ENCODE measurements at regions not wholly inside any gene's neighbourhood (a gene's known extent, or its start where the extent isn't known, plus 50 kb on each side); places are given as distances from the start of the nearest gene placed in this dataset.

DNA sequence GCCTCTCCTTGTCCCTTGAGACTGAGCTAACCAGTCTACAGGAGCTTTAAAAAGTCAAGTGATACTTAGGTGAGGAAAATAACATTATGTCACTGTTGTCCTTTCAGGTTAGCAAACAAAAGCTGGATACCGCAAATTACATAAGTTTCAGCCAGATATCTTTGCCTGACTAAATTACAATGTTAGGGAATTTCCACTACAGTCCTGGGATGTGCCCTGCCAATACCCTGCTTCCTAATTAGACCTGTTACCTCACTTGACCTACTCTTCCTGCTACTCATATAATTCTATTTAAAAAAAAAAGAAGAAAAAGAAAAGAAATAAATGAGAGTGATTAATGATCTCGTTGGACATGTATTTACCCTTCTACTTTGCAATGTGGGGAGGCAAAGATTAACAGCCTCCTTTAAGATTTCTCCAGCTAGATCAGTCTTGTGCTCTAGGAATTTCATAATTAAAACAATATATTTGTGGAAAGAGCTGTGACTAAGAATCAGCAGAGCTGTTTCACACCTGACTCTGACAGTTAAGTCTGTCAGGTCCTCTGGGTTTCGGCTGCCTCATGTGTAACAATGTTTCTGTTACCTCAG lies 318.9 kb downstream of the HDGFL1 start:
- no peak for DNase-seq

DNA sequence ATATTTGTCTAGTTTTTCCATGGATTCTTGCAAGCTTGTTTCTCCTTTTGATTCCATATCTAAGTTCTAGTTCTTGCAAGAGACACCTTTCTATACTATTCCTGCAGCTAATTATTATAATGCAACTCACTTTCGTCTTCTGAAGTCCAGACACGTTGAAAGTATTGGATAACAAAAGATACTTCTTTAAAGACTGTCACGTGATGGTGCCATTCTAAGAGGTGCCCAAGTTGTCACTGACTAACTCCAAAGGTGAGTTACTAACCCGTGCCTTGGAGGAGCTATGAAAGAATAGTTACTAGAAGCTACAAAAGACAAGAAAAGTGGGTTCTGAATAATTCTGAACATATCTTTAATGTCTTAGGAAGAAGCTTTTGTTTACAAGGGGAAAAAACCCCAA lies 322.6 kb downstream of the HDGFL1 start:
- DNase-seq, result no peak

DNA sequence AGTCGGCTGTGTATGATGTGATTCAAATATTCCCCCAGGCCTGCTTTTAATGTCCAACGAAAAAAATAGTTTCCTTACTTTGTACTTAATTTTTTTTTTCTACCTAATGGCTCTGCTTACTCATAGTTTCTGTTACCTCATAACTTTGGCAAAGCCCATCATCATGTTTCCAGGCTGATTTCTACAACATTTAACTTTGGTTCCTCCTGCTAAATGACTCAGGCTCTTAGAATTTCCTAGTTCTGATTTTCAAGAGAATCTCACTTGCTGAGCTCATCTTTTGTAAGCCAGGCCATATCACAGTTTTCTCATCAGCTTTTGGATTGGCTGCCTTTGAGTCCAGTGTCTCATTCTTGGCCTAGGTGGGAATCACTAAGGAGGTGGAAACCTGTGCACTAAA lies 323.1 kb downstream of the HDGFL1 start:
- DNase-seq, result no peak

DNA sequence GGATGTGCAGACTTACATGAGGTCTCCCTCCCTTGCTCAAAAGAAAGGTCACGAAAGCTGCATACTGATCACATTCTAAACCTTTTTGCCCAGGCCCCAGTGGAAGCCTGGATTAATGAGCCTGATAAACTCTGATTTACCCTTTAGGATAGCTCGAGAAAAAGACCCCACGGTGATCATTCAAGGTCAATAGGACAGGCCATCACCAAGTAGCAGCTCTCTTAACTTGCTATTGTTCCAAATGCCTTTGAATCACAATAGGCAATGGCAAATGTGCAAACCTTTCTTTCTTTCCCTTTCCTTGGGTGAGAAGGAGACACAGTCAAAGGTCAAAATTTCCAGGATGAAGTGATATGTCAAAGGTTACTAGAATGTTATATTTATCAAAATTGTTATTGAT lies 327.3 kb downstream of the HDGFL1 start:
- no peak for DNase-seq

DNA sequence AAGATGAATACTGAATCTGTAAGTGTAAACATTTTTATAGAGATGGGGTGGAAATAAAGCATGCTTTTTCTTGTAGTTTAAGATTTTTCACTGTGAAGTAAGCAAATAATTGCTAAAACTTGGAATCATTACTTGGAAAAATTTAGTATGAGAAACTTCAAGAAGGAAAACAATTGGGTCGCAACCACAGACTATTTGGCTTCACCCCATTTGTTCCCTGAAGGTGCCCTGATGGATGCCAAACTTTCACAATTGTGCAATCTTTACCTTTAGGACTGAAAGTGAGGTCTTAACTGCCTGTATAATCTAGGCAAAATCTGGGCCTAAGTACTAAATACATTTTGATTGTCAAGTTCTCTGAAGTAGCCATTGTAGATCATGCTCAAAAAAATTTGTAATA lies 330.1 kb downstream of the HDGFL1 start:
- DNase-seq, result no peak

DNA sequence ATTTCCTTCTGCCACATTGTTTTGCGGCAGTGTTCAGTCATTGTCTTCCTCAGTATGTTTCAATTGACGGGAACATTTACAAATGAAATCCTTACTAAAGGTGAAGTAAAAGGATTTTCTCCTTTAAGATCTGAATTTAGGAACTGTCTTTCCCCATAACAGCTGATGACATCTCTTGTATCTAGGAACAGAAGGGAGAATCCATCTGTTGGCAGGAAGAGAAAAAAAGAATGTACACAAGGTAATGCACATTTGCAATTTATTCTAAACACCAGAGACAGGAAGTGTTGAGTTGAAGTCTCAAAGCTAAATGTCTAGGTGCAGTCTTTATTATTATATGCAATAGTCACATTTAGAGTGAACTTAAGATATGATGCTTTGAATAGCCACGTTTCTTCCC lies 334.5 kb downstream of the HDGFL1 start:
- DNase-seq, result no peak

DNA sequence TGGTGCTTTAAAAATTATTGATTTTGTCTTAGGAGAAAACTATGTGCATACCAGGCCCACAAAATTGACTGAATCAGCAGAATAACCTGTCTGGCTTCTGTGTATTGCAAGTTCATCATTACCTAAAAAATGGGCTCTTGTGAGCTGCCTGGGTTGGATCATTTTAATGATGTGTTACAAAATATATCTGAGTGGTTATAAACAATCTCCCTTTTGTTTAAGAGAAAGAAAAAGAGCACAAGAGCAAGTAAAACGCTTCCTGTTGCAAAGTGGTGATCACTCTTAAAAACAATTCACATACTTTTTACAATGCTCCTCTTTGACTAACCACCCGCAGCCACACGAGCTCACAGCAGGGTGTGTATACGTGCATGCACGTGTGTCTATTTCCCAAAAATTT lies 335.1 kb downstream of the HDGFL1 start:
- no peak for DNase-seq

DNA sequence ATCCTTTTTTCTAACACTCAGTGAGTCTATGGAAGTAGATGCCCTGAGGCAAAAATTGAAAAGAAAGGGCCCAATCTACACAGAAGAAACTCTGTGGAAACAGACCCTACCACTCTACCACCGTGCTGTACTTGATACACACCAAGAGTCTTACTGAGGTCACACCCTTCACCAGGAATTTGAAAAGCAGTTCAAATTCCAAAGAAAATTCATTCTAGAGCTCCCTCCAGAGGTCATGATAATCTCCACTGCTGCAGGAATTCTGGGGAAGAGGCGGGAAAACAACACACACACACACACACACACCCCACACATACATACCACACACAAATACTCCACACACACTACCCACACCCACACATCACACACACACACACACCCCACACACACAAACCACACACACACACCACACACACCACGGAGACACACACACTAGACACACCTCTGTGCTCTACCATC lies 336.8 kb downstream of the HDGFL1 start:
- no peak for DNase-seq

DNA sequence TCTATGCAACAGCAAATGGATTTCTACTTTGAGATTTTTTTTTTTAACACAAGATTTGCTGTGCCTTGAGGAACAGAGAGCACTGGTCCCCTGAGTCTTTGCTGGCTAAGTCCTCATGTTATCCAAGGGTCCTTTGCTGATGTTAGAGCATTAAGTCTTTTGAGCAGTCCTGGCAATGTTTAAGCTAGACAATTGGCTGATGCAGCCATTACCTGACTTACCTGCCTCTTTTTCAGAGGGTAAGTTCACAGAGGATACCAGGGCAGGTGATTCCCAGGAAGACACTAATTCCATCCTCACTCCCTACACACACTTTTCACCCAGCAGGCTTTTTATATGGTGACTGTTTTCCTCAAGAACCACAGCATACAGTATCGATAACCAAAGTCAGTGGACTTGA lies 337.7 kb downstream of the HDGFL1 start:
- no peak for DNase-seq

DNA sequence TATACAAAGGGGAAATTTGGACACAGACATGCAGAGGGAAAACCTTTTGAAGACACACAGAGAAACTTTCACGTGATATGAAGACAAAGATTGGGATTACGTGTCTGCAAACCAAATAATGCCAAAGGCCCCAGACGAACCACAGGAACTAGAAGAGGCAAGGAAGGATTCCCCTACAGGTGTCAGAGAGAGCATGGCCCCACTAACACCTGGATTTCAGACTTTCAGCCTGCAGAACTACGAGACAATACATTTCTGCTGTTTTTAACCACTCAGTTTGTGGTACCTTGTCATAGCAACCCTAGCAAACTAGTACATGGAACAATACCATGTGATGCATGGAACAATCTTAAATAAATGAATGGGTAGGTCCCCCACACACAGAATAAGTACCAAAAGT lies 341.0 kb downstream of the HDGFL1 start:
- DNase-seq, result no peak

DNA sequence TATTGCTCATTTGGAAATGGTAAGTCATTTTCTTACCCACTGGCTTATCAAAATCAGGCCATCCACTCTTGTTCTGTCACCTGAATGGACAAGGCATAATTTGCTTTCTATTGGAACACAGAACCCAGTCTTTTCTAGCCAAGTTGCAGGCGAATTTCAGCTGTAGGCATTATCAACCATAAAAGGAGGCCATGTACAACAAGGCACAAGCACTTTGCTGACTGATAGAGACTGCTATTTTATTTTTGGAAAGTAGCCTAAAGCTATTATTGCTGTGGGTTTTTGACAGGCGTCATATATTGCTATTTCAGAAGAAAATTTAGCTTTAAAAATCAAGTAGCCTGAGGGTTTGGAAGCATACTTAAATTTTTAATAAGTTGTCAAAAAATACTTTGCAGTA lies 344.2 kb downstream of the HDGFL1 start:
- no peak for DNase-seq

DNA sequence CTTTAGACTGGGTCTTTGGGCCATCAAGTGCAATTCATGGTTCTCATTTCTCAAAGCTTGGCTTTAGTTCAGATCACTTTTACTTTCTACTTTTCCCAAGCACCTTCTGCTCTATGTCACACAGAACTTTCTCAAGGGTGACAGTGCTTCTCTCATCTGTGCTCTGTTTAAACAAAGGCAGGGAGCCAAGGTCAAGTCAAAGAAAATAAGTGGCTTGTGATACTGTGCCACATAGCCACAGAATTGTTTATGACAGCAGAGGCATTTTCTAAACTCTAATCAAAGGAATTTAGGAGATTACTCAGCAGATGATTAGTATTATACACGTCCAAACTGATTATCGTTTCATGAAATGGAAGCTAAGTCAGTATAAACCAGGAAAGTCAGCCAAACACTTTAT lies 348.0 kb downstream of the HDGFL1 start:
- DNase-seq, result no peak

DNA sequence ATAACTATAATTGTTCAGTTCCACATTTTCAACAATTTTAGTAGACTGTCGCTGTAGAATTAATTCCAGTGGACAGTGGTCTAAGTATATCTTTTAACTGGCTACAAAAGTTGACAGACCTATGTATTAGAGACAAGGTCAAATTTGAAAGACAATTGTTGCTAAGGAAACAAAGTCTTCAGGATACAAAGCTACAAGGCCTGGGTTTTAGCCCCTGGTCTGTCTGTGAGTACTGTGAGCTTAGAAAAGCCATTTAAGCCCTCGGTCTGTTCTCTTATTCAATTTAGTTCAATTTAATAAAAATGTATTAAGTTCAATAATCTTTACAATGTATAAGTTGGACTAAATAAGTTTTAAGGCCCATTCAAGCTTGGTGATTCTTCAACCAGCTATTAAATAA lies 352.5 kb downstream of the HDGFL1 start:
- DNase-seq, result no peak

DNA sequence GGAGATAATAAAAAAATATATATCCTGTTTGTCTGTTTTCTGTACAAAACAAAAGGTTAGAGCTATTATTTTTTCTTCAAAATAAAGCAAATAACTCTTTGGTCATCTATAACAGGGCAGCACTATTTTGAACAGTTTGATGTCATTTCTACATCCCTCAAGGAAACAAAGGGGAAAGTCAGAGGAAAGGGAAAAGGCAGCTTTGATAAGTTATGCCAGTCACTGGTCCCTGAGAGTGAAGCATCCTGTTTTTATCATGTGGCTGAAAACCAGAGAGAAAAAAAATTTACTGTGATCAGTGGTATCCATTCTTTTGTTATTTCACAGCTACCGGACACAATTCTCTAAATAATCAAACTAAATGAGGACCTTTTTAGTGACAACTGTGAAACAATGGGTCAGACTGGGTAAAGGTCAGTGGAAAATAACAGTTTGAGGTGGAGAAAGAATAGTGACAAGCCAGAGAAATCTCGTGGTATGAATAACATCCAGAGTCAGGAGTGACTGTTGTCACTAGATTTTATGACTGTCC lies 356.0 kb downstream of the HDGFL1 start:
- DNase-seq, result no peak

DNA sequence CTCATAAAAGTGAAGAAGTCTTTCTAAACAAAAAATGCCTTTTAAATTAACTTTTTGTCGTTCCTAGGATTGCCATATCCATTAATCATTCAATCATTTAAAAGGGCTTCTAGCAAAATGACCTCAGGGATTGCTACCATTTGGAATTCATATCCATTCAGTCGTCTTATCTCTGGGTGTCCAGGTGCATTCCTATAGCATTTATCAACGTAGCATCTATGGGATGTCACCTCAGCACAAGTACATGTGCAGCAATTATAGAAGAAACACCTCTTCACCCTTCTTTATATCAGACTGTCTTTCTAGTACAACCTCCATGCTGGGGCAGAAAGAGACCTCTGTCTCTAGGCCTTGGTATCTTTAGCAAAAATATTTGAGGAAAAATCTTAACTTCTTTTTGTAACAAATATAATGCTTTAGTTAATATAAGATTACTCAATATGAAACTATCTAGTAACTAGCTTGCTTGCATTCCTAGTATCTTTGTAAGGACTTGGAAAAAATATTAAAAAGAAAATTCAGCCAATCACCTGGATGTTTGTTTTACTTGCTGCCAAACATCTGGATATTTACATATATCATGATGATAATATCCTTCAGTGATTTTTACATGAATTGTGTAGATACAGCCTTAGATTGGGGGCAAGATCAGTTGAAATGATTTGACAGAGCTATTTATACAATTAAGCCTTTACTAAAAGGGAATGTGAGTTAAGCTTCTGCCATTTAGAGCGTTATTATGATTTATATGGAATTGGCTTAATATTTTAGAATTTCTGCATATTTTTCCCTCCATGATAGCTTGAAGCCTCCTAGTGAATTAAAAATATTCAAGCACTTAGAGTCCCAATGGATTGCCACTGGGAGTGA lies 356.8 kb downstream of the HDGFL1 start:
- no peak for DNase-seq

DNA sequence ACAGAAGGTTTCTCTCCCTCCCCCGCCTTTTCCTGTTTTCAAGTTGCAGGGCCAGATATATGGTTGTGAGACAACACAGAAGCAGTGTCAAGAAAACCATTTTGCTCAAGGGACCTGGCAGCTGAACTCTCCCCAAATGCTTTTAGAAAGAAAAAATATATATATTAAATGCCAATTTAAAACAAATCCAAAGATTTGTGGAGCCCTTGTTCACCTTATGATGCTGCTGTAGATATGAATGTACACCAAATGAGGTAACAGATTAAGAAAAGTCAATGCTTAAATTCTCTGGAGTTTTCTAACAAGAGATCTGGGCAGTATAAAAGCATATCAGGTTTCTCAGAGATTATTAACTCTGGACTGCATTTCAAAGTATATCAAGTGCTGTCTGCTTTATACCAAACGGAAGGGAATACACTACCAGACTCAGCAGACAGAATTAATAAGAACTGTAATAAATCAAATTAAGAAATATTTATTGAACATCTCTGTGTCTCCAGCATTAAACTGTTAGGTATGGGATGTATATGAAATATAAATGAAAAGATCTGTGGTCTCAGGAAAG lies 357.5 kb downstream of the HDGFL1 start:
- DNase-seq, result no peak

DNA sequence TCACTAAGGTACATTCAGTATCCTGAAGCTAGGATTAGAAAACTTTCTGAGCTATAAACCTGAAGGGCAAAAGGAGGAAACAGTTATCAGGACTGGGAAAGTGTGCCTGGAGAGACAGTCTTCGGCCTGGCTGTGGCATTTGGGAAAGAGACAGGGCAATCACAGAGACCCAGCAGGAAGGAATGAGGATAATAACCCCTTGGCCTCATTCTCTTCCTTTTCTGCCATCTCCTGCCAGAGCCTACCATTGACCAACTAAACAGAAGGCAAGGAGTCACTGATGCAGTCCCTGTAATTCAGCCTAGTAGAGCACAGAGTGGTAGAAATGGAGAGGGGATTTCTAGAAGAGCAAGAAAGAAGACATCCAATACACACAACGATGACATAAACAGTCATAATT lies 359.4 kb downstream of the HDGFL1 start:
- no peak for DNase-seq

DNA sequence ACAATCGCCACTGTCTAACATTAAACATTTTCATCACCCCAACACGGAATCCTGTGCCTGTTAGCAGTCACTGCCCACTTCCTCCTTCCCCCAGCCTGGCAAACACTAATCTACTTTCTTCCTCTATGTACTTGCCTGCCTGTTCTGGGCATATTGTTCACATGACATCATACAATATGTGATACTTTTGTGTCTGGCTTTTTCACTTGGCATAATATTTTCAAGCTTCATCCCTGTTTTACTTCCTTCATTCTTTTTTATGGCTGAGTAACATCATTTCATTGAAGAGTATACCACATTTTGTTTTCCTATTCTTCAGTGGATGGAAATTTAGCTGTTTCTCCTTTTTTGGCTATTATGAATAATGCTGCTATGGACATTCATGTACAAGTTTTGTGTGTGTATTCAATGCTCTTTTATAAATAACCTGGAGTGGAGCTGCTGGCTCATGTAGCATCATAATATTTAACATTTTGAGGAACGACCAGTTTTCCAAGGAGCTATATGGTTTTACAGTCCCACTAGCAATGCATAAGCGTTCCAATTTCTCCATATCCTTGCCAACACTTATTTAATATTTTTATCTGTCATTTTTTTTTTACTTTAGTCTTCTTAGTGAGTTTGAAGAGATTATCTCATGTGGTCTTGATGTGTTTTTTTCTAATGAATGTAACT lies 360.1 kb downstream of the HDGFL1 start:
- DNase-seq, result no peak

DNA sequence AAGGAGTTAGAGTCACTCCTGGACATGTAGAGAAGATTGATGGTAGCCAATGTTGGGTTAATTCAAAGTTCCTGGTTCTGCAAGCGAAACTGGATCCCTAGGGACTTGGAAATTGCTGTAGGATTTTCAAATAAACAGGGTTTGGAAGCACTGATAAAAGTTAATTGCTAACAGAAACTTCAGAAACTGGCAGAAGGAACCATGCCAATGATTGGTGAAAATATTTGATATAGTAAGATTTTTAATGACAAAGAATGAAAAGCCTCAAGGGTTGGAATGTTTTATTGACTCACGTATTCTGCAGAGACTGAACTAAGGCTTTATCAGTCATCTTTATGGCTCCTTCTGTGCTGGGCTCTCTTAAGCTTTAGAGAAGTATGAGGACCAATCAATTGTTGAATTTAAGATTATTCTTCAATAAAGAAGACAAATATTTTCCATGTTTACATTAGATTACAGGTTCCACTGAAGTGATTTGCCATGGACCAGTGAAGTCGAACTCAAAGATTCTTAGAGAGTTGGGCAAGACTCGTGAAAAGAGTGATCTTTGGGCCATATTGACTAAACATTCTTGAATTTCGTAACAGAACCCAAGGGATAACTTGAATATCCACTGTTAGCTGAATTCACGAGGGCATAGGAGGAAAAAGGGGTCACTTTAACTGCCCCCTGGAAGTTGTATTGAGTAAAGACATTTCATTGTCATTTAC lies 371.4 kb downstream of the HDGFL1 start:
- DNase-seq, result no peak

DNA sequence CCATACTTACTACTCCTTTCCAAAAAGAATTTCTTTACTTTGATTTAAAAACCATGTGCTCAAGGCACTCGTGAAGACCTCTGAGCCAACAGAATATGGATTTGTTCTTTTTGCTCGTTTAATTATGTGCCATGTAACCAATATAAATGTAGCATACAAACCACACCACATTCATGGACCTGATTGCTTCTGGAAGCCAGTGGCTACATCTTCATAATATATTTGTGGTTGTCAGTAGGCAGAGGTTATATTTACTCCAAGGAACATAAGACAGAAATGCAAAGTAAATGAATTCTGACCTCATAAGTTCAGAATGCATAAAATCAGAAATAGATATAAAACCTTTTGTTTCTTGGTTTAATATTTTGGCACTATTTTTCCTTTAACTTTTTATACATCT lies 373.0 kb downstream of the HDGFL1 start:
- DNase-seq, result no peak

DNA sequence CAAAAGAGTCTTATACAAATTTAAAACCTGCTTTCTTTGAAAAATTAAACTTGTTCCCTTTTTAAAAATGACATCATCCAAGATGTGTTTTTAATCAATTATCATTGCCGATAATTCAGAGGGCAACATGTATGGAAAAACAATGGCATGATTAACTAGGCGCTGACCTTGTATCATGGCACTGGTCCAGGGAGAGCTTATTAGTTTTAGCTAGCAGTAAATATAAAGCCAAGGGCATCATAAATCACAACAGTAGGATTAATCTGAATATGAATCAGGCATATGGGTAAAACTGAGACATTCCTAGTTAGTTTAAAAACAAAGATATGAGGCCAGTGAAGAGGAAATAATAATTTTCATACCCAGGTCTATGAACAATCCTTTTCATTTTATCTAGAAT lies 374.0 kb downstream of the HDGFL1 start:
- DNase-seq, result no peak

DNA sequence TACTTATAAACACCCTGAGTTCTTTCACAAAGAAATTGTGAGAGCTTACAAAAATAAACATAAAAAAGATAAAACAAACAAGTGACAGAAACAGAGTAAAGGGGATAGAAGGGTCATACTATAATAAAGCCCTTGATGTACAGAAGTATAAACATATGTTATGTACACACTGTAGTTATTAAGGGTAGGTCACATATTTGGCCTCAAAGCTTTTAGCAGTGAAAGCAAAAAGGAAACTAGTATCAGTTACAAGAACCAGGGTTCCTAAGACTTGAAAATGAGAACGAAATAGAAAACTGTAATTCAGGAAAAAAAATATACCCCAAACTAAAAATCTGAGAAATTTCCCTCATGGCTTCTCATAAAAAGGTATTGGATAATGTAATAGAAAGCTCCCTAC lies 380.6 kb downstream of the HDGFL1 start:
- DNase-seq, result no peak

DNA sequence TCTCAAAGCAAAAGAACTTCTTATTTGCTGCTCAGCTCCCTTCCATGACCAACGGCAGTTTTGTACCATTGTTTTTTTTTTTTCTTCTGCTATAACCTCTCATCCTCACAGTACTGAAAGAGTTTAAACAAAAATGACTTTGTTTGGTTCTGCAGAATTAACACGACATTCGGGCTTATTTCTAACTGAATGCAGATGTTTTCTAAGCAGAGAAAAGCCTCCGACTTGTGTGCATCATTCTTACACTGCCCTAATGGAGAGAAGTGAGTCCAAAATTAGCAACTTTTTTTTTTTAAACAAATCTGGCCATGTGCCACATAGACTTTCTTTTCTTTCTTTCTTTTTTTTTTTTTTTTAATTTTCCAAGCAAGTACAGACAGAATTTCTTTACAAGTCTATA lies 382.7 kb downstream of the HDGFL1 start:
- no peak for DNase-seq
